ENCODE measurements at regions not wholly inside any gene's neighbourhood (a gene's known extent, or its start where the extent isn't known, plus 50 kb on each side); places are given as distances from the start of the nearest gene placed in this dataset.

- TF ChIP-seq CTCF (IDR thresholded peaks at IDR 0.05) (no peak), EZH2 (IDR thresholded peaks at IDR 0.05) (no peak)
Measured at GRCh38 chr7:83863906-83864305, 215.0 kb upstream of the SEMA3E start.

All from neural progenitor cell (in vitro differentiated cells).